B cell (primary cell): ENCODE measurements at regions not wholly inside any gene's neighbourhood (a gene's known extent, or its start where the extent isn't known, plus 50 kb on each side); places are given as distances from the start of the nearest gene placed in this dataset.

Experiments used
- ATAC-seq: fragments of 200-7000 bp; cut with Tn5 transposase; one replicate; pipeline ENCODE4 v1.10.0; 2021; ENCODE audit warnings: low read depth, mild to moderate bottlenecking, moderate number of reproducible peaks, moderate library complexity
- CTCF ChIA-PET: fragments of 350-600 bp; sonication (Branson Sonifier 250); formaldehyde crosslinking; loops from one replicate; lab custom pipeline; 2021; ENCODE audit warnings: antibody characterized with exemption, inconsistent platforms; lab: Charles Lee
- POLR2A ChIA-PET: fragments of 350-600 bp; sonication (Branson Sonifier 250); formaldehyde crosslinking; loops from one replicate; lab custom pipeline; 2021; ENCODE audit warnings: antibody characterized with exemption; lab: Charles Lee
- DNase-seq: peaks from one replicate; pipeline ENCODE4 v3.0.0; 2013
- H2AFZ ChIP-seq: 2 replicates; pipeline ENCODE4 v1.6.1; 2012; ENCODE audit warnings: mild to moderate bottlenecking, low read depth, low read length; ENCODE audit not compliant: insufficient read depth, poor library complexity, severe bottlenecking
- H3K27ac ChIP-seq, 2 donors: 1 replicate in 1 of 2; 2 replicates in 1 of 2; pipeline ENCODE4 v1.5.1; 2012 to 2013; ENCODE audit warnings: low read length in 2 of 2, mild to moderate bottlenecking in 2 of 2, moderate library complexity in 1 of 2
- H3K27me3 ChIP-seq, 4 experiments: fragments of 200-600 bp in 1 of 4; sonication (generic) in 1 of 4; replicated peaks in 1 of 4; 1 replicate in 2 of 4; 2 replicates in 2 of 4; pipeline versions ENCODE4 v1.6.1 to v1.7.0; 2013 to 2016; ENCODE audit warnings: low read length in 3 of 4, mild to moderate bottlenecking in 2 of 4, mixed read lengths in 1 of 4, moderate library complexity in 1 of 4; ENCODE audit not compliant: insufficient read depth in 4 of 4, control insufficient read depth in 3 of 4; ENCODE audit errors: control extremely low read depth in 1 of 4
- H3K36me3 ChIP-seq, 2 experiments: replicated peaks in 1 of 2; 1 replicate in 1 of 2; 2 replicates in 1 of 2; pipeline versions ENCODE4 v1.6.1 to v1.7.1; 2013; ENCODE audit warnings: low read length in 1 of 2; ENCODE audit not compliant: insufficient read depth in 2 of 2, control insufficient read depth in 1 of 2; ENCODE audit errors: control extremely low read depth in 1 of 2, extremely low read depth in 1 of 2
- H3K4me1 ChIP-seq, 2 donors: fragments of 200-600 bp in 1 of 2; sonication (generic) in 1 of 2; 1 replicate in 1 of 2; 2 replicates in 1 of 2; pipeline versions ENCODE4 v1.5.1 to v1.6.1; 2013 to 2017; ENCODE audit warnings: low read length in 2 of 2; ENCODE audit not compliant: control insufficient read depth in 2 of 2, insufficient read depth in 2 of 2
- H3K4me2 ChIP-seq: replicated peaks from 2 replicates; pipeline ENCODE3; 2012; ENCODE audit warnings: mild to moderate bottlenecking, low read depth, low read length; ENCODE audit not compliant: poor library complexity, severe bottlenecking
- H3K4me3 ChIP-seq, 5 experiments: fragments of 200-600 bp in 1 of 5; sonication (generic) in 1 of 5; 1 replicate in 3 of 5; 2 replicates in 2 of 5; pipeline versions ENCODE4 v1.5.1 to v1.7.0; 2011 to 2016; ENCODE audit warnings: low read length in 4 of 5, mild to moderate bottlenecking in 4 of 5, low read depth in 2 of 5, control low read depth in 1 of 5, moderate library complexity in 1 of 5; ENCODE audit not compliant: insufficient read depth in 1 of 5; ENCODE audit errors: control extremely low read depth in 1 of 5, extremely low read depth in 1 of 5
- H3K79me2 ChIP-seq: fragments of 200-600 bp; sonication (generic); one replicate; pipeline ENCODE4 v1.6.0; 2016; ENCODE audit warnings: low read length; ENCODE audit not compliant: control insufficient read depth, insufficient read depth
- H3K9ac ChIP-seq: fragments of 200-600 bp; sonication (generic); 2 replicates; pipeline ENCODE4 v1.6.1; 2017; ENCODE audit warnings: mild to moderate bottlenecking, low read length, moderate library complexity
- H3K9me3 ChIP-seq, 3 donors: one replicate each; pipeline versions ENCODE4 v1.6.1 to v1.7.1; 2013; ENCODE audit warnings: low read length in 2 of 3; ENCODE audit not compliant: control insufficient read depth in 2 of 3, insufficient read depth in 1 of 3; ENCODE audit errors: control extremely low read depth in 1 of 3
- H4K20me1 ChIP-seq: 2 replicates; pipeline ENCODE4 v1.6.0; 2012; ENCODE audit warnings: mild to moderate bottlenecking, low read length; ENCODE audit not compliant: insufficient read depth, control insufficient read depth, poor library complexity, severe bottlenecking
- H3K27ac Mint-ChIP-seq: one replicate; pipeline ENCODE4 v1.8.0; 2021; ENCODE audit warnings: mixed read lengths
- H3K27me3 Mint-ChIP-seq: one replicate; pipeline ENCODE4 v1.8.0; 2021; ENCODE audit warnings: mixed read lengths
- H3K4me1 Mint-ChIP-seq: one replicate; pipeline ENCODE4 v1.8.0; 2021; ENCODE audit warnings: mixed read lengths
- H3K4me3 Mint-ChIP-seq: one replicate; pipeline ENCODE4 v1.8.0; 2021; ENCODE audit warnings: mixed read lengths
- H3K9me3 Mint-ChIP-seq: one replicate; pipeline ENCODE4 v1.8.0; 2022; ENCODE audit warnings: mixed read lengths; ENCODE audit not compliant: insufficient read depth
- EZH2 ChIP-seq: IDR thresholded peaks from 2 replicates; pipeline ENCODE4 v1.6.1; 2012; ENCODE audit warnings: borderline replicate concordance, low read depth, mild to moderate bottlenecking, moderate library complexity, low read length; ENCODE audit not compliant: insufficient read depth, poor library complexity, severe bottlenecking
- WGBS: methylation state at CpG from one replicate; pipeline ENCODE4 v1.1.5; 2013; ENCODE audit warnings: missing lambda C conversion rate; ENCODE audit not compliant: insufficient coverage; 5-methylcytosine and 5-hydroxymethylcytosine counted together
- intact Hi-C: fragments of 100-400 bp; cut with micrococcal nuclease; formaldehyde crosslinking; loops from one replicate; pipeline ENCODE4 v1.10.0; 2022
- TF ChIP-seq, protein P1 (sequence below): fragments of 200-600 bp; IDR thresholded peaks from one replicate; pipeline ENCODE4 v1.8.0; 2022; ENCODE audit warnings: antibody characterized with exemption, mild to moderate bottlenecking

GRCh38 chr1:4164965-4165364 is 264.9 kb upstream of the C1orf174 start:
- ChIA-PET POLR2A (no interaction called here), CTCF (no interaction called here)
- H3K36me3 ChIP-seq: no peaks in the 10 kb centered on the region
- no peak for ATAC-seq
- peaks cover 0 to 8% (median 1%) of the 10 kb centered on the region in 4 experiments for H3K27me3 ChIP-seq
- H3K9ac ChIP-seq: no peak overlapping the region
- H3K79me2 ChIP-seq: no peaks in the 10 kb centered on the region
- no peak overlapping the region for H3K4me2 ChIP-seq
- H3K4me3 ChIP-seq: no peak overlapping the region
- DNase-seq: no peak
- H3K27ac ChIP-seq: no peak overlapping the region
- Mint-ChIP-seq H3K4me1 (no peaks in the 10 kb centered on the region), H3K9me3 (no peaks in the 10 kb centered on the region), H3K27ac (no peak overlapping the region), H3K4me3 (no peak overlapping the region), H3K27me3 (peaks cover 33% of the 10 kb centered on the region)
- no peaks in the 10 kb centered on the region for H3K9me3 ChIP-seq
- intact Hi-C loops: no loop called here
- H2AFZ ChIP-seq: no peak overlapping the region
- TF ChIP-seq, protein P1, sequence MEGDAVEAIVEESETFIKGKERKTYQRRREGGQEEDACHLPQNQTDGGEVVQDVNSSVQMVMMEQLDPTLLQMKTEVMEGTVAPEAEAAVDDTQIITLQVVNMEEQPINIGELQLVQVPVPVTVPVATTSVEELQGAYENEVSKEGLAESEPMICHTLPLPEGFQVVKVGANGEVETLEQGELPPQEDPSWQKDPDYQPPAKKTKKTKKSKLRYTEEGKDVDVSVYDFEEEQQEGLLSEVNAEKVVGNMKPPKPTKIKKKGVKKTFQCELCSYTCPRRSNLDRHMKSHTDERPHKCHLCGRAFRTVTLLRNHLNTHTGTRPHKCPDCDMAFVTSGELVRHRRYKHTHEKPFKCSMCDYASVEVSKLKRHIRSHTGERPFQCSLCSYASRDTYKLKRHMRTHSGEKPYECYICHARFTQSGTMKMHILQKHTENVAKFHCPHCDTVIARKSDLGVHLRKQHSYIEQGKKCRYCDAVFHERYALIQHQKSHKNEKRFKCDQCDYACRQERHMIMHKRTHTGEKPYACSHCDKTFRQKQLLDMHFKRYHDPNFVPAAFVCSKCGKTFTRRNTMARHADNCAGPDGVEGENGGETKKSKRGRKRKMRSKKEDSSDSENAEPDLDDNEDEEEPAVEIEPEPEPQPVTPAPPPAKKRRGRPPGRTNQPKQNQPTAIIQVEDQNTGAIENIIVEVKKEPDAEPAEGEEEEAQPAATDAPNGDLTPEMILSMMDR: no peak
- TF ChIP-seq EZH2: no peak
- no peaks in the 10 kb centered on the region for H3K4me1 ChIP-seq
- 89% methylated on average over 4 of the region's 4 CpGs for WGBS
- no peaks in the 10 kb centered on the region for H4K20me1 ChIP-seq

DNA sequence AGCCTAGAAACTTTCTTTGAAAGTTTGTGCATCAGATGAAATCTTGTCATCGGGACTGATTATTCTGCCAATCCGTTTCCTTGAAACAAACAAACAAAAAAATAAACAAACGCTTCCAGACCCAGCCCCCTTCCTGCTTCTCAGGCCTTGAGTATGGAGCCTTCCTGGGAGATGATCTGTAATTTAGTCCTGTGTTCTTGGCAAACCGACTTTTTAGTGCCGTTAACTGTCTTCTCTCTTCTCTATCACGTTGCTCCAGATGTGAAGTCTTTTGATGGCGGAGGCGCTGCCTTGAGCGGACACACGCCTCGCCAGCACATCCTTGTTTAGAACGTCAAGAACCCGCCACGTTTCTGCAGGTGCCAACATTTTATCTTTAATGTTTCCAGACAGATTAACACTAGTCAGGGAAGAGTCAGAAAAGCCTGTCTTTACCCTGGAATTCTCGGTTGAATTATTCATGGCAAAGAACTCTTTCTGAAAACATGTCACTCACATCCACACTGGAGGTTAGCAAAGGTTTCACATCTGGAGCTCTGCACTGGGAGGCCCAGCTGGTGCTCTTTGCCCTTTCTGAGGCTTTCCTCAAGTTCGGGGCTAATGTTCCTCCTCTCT is 265.7 kb upstream of the C1orf174 start:
- no peak overlapping the region for H3K27ac Mint-ChIP-seq
- no peak for TF ChIP-seq EZH2
- TF ChIP-seq, protein P1: no peak
- Histone ChIP-seq H2AFZ (no peak overlapping the region), H3K4me3 (no peak overlapping the region), H3K27ac (no peak overlapping the region), H3K9me3 (no peaks in the 10 kb centered on the region), H3K79me2 (no peaks in the 10 kb centered on the region), H3K36me3 (no peaks in the 10 kb centered on the region), H3K4me1 (no peaks in the 10 kb centered on the region), H3K9ac (no peak overlapping the region), H3K27me3 (peaks cover 0 to 8% (median 1%) of the 10 kb centered on the region in 4 experiments), H3K4me2 (no peak overlapping the region), H4K20me1 (no peaks in the 10 kb centered on the region)
- DNase-seq (no peak), ATAC-seq (no peak)
- 85% methylated on average over 13 of the region's 16 CpGs for WGBS
- intact Hi-C loops: no loop called here
- no peaks in the 10 kb centered on the region for H3K4me1 Mint-ChIP-seq
- no peaks in the 10 kb centered on the region for H3K9me3 Mint-ChIP-seq
- no peak overlapping the region for H3K4me3 Mint-ChIP-seq
- CTCF ChIA-PET: no interaction called here
- peaks cover 37% of the 10 kb centered on the region for H3K27me3 Mint-ChIP-seq
- POLR2A ChIA-PET: no interaction called here
